NCI-H128 (cell line): ENCODE measurements at regions not wholly inside any gene's neighbourhood (a gene's known extent, or its start where the extent isn't known, plus 50 kb on each side); places are given as distances from the start of the nearest gene placed in this dataset.

ENCODE experiments used
- DNase-seq: peaks from one replicate; lab custom pipeline; 2025; ENCODE audit not compliant: unreplicated experiment; lab: John Stamatoyannopoulos, UW

DNA sequence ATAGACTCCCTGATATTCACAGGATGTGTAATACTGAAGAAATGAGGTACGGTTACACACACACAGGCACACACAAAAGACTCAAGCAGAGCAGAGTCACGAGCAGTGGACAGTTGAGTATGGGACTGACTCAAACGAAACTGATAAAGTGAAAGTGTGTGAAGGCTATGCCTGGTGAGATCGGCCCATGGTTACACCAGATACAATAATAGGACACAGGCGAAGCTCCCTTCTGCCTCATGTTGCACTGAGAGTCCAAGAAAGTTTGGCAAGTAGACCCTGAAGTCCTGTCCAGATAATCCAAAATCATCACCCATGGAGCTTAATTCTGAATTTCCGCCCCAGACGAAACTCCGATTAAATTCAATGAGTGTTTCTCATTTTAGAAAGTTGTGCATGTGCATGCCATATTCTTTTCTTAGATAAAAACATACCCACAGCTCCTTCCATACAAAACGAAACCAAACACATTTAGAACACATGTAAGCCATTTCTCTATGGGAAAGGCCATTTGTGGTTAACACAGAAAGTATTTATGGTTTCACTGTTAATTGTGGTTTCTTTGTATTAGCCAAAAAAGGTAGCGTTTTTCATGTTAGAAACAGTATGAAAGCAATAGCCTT lies 567.6 kb downstream of the PLCL1 start:
- no peak for DNase-seq

GRCh38 chr2:198371329-198371728 lies 566.9 kb downstream of the PLCL1 start:
- DNase-seq, result no peak

GRCh38 chr2:198368089-198368488 lies 563.7 kb downstream of the PLCL1 start:
- no peak for DNase-seq

- DNase-seq, result no peak
Observed at GRCh38 chr2:198362740-198363139, 558.3 kb downstream of the PLCL1 start.

DNA sequence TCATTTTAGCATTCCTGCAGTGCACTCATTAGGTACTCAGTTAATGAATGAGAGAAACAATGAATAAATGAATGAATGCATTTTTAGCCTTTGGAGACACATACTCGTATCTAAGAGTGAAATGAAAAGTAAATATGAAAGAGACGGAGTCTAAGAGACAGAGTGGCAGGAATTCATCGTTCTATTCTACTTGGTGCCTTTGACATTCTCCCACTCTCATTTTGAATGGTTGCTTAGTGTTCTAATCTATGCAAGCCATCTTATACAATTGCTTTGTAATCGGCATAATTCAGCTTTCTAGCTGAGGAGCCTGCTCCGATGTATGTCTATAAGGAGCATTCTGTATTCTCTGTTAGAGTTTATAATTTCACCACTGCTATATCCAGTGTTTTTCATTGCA lies 554.9 kb downstream of the PLCL1 start:
- DNase-seq, result no peak

GRCh38 chr2:198356157-198356556 lies 551.8 kb downstream of the PLCL1 start:
- DNase-seq, result no peak

DNA sequence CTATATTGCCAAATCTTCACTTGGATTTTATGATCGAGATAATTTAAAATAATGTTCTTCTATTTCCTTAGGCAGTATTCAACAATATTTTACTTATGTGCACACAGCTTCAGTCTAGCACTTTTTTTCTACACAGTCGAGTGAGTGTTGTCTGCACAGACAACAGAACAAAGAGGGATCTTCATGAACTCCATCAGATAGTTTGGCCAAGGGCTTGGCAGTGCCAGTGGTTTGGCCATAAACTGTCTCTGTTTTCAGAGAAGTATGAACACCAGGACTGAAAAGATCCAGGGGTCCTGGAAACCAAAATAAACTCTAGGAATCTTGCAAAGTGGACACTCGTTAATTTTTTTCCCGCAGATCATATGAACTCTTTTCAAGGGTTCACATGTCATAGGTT lies 547.3 kb downstream of the PLCL1 start:
- no peak for DNase-seq

DNA sequence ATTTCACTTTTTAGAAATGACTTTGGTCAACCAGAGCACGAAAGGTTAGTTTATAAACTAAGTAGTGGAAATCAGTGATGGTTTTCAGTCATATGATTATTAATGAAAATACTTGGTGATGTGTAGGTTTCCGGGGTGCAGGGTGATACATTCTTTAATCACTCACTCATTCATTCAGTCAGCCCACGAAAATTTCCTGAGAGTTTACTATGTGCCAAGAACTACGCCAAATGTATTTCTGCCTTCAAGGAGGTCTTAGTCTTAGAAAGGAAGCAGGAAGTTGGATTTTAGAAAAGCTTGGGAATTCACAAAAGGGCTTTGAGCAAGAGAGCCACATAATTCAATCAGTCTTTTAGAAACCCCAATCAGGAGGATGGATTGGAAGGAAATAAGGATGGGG lies 543.6 kb downstream of the PLCL1 start:
- DNase-seq, result no peak

- no peak for DNase-seq
Observed at GRCh38 chr2:198347349-198347748, 543.0 kb downstream of the PLCL1 start.

DNA sequence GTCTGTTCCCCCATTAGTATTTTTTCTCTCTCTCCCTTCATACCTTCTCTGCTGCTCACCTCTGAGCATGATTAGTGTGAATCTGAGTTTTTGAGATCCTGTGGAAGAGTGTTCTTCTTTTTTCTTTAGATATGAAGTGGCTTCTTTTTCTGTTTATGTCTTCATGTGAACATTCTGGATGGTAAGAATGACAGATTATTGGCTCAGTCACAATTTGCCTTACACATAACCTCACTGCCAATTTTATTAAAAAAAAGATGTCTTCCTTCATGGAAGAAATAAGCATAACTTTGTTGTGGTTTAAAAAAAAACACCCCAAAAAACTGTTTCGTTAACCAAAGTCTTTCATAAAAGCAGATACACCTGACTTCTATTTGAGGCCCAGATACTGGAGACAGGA lies 539.1 kb downstream of the PLCL1 start:
- no peak for DNase-seq

DNA sequence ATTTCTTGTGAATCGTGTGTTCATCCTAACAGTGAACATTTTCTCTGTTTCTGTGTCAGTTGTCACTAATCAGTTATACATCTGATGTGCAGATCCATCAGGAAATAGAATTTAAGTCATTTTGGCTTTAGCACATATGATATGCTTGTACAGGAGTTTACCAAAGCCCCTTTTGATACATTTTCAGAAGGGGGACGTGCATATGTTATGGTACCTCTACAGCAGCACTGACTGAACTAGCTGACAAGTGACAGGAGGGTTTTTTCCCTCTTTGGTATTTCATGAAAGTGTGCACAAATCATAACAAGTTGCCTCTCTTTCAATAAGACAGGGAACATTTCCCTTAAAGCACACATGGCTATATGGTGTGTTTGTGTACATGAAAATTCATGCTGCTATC lies 536.5 kb downstream of the PLCL1 start:
- no peak for DNase-seq

GRCh38 chr2:198339116-198339515 lies 534.7 kb downstream of the PLCL1 start:
- DNase-seq, result no peak

DNA sequence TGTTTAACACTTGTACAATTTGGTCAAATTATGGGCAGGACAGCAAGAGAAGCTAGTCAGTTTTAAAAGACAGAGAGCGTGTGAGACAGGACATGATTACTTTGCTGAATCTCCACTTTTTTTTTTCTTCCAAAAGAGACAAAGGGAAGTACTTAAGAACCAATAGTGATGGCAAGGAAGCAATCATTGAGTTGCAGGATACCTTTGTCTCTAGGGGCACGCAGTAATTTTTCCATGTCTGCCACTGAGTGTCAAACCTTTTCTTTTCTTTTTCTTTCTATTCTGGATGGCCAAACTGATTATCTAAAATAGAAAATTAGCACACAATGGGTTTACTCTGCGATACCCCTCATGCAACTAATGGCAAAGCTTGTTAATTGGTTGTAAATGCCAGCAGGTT lies 533.0 kb downstream of the PLCL1 start:
- DNase-seq, result no peak

- no peak for DNase-seq
Observed at GRCh38 chr2:198328454-198328853, 524.1 kb downstream of the PLCL1 start.

- DNase-seq, result no peak
Observed at GRCh38 chr2:198327526-198327925, 523.1 kb downstream of the PLCL1 start.

GRCh38 chr2:198326431-198326830 lies 522.0 kb downstream of the PLCL1 start:
- DNase-seq, result no peak

DNA sequence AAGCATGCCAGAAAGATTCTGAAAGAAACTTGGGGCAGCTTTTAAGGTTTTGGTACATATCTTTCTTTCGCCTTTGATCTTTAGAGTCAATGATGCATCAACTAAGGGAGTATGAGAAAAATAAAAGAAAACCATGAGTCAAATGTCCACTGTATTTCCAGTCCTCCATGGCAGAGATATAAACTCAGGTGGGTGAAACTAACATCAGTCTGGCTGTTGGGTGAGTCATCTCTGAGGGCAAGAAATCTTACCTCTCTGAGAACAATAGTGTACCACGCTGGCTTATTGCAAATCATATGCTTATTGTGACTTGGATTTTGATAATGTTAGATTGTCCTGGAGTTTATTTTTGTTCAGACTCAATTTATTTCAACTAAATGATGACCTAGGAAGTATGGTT lies 521.0 kb downstream of the PLCL1 start:
- no peak for DNase-seq

GRCh38 chr2:198324071-198324470 lies 519.7 kb downstream of the PLCL1 start:
- no peak for DNase-seq

DNA sequence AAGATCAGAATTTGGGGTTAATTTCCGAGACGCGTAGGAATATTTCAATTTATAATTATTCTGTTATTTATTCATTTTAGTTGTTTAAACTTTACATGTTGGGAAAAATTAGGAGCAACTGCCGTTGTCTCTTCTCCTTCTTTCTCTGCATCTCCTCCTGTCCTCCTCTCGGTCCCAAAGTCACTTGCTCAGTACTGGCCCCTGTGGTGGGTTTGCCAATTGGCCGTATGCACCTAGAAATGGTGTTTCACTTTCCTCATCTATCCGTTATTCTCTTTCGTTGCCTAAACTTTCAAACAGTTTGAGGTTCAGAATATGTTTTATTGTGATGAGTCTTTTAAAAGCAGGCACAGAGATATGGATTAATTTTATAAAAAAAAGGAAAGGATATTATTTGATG lies 517.9 kb downstream of the PLCL1 start:
- no peak for DNase-seq

DNA sequence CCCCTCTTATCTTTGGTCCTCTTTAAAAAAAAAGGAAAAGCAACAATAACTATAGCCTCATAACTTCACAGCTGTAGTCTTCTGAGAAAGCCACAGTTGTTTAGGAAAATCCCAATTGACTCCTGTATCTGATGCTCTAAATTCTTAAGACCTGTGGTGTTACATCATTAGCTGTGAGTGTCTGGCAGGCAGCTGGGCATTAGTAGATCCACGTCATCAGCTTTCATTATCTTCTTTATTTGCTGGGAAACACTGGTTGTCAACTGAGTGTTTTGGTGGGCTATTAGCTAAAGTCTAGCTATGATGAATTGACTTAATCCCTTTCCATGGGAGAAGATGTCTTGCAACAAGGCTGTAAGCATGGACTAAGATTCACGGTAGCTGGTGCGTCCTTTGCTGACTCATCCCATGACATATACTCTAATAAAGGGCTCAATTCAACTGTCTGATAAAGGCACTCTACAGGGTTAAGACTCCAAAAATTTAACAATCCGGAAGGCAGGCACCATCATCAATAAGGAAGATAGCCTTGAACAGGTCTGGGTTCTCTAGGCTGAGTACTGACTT lies 517.2 kb downstream of the PLCL1 start:
- no peak for DNase-seq

DNA sequence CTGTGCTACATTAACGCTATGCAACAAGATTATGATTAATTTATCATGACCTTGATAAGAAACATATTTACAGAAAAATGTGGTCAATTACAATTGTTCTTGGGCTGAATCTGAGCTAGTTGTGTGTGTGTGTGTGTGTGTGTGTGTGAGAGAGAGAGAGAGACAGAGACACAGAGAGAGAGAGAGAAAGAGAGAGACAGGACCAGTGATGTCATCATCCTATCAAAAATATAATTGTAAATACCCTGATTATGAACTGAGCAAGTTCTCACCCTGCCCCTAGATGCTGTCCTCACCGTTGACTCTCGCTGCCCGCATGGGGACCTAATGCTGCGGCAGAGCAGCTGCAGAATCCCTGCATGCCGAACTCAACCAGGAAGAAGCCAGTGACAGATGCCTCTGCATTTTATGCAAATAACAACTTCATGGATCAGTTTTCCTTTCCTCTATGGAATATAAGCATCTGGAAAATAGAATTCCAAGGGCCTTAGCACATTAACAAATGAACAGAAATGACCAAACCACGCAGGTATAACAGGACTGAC lies 512.5 kb downstream of the PLCL1 start:
- no peak for DNase-seq

GRCh38 chr2:198315791-198316630 lies 511.6 kb downstream of the PLCL1 start:
- DNase-seq, result no peak
